ENCODE measurements at regions not wholly inside any gene's neighbourhood (a gene's known extent, or its start where the extent isn't known, plus 50 kb on each side); places are given as distances from the start of the nearest gene placed in this dataset.

DNA sequence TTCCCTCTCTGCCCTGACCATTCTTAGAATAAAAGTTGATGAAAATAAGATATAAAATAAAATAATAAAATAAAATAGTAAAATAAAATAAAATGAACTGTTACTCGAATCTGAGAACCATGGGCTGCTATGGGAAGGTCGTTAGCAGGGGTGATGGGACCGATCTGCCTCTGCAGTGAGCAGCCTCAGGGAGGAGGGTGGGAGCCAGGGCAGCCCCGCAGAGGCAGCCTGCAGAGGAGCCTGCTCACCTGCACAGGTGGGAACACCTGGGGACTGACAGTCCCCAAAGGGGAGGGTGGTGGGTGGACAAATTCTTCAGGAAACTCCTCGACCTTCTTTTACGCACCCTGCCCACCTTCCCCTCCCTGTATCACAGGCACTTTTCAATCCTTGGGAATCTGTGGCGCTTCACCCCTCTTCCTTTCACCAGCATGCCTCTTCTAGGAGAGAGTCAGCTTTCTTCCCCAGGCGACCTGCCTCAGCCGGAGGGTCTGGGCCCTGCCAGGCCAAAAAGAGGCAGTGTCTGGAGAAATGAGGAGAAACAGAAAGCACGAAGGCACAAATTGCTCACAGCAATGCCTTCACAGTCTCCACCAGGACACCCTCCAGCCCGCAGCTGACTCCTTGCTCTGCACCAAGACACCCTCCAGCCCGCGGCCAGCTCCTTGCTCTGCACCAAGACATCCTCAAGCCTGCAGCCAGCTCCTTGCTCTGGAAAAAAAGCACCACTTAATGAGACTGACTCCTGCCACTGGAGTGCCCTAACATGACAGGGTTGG is 368.4 kb upstream of the SHH start:
- WGBS, 5 donors = 76 to 88% (median 77%) methylated on average over 13 of the region's 13 CpGs
- TF ChIP-seq, protein P1, sequence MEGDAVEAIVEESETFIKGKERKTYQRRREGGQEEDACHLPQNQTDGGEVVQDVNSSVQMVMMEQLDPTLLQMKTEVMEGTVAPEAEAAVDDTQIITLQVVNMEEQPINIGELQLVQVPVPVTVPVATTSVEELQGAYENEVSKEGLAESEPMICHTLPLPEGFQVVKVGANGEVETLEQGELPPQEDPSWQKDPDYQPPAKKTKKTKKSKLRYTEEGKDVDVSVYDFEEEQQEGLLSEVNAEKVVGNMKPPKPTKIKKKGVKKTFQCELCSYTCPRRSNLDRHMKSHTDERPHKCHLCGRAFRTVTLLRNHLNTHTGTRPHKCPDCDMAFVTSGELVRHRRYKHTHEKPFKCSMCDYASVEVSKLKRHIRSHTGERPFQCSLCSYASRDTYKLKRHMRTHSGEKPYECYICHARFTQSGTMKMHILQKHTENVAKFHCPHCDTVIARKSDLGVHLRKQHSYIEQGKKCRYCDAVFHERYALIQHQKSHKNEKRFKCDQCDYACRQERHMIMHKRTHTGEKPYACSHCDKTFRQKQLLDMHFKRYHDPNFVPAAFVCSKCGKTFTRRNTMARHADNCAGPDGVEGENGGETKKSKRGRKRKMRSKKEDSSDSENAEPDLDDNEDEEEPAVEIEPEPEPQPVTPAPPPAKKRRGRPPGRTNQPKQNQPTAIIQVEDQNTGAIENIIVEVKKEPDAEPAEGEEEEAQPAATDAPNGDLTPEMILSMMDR (IDR thresholded peaks at IDR 0.05 in 8 of 11, conservative IDR thresholded peaks at IDR 0.05 in 3 of 11) = no peak
- no peak for TF ChIP-seq POLR2AphosphoS5 (IDR thresholded peaks at IDR 0.05)
- TF ChIP-seq POLR2A (IDR thresholded peaks at IDR 0.05) = no peak

GRCh38 chr7:156179872-156180390 is 367.7 kb upstream of the SHH start:
- no peaks in the 10 kb centered on the region for H3K36me3 ChIP-seq
- TF ChIP-seq POLR2A (IDR thresholded peaks at IDR 0.05) (no peak), POLR2AphosphoS5 (IDR thresholded peaks at IDR 0.05) (no peak)
- TF ChIP-seq, protein P1 (IDR thresholded peaks at IDR 0.05 in 8 of 11, conservative IDR thresholded peaks at IDR 0.05 in 3 of 11) = no peak
- H3K9me3 ChIP-seq = peaks cover 0 to 2% (median 0%) of the 10 kb centered on the region in 8 donors
- intact Hi-C loops (cut with DNase I; ENCODE audit: low total_unique reads) = no loop called here
- H3K4me3 ChIP-seq = no peak overlapping the region
- DNase-seq = peak; percentile 59
- 73 to 86% (median 78%) methylated on average over 13 of the region's 13 CpGs for WGBS, 5 donors
- H3K4me1 ChIP-seq = no peaks in the 10 kb centered on the region
- H3K27me3 ChIP-seq (replicated peaks in 1 of 7) = peaks cover 0 to 13% (median 0%) of the 10 kb centered on the region in 7 donors
- no peak overlapping the region for H3K27ac ChIP-seq

More for the DNA sequence above, 368.4 kb upstream of the SHH start:
- Histone ChIP-seq H3K36me3 (no peaks in the 10 kb centered on the region), H3K27me3 (replicated peaks in 1 of 7) (peaks cover 0 to 13% (median 0%) of the 10 kb centered on the region in 7 donors), H3K4me1 (no peaks in the 10 kb centered on the region), H3K4me3 (no peak overlapping the region), H3K27ac (no peak overlapping the region), H3K9me3 (peaks cover 0 to 9% (median 6%) of the 10 kb centered on the region in 8 donors)
- no peak for DNase-seq
- intact Hi-C loops (cut with DNase I; ENCODE audit: low total_unique reads) = no loop called here

- TF ChIP-seq, protein P1 (IDR thresholded peaks at IDR 0.05 in 8 of 11, conservative IDR thresholded peaks at IDR 0.05 in 3 of 11) = no peak
- TF ChIP-seq POLR2AphosphoS5 (IDR thresholded peaks at IDR 0.05) = no peak
- no peak for TF ChIP-seq POLR2A (IDR thresholded peaks at IDR 0.05)
- Histone ChIP-seq H3K27me3 (replicated peaks in 1 of 7) (peaks cover 0 to 13% (median 0%) of the 10 kb centered on the region in 7 donors), H3K9me3 (no peaks in the 10 kb centered on the region), H3K4me3 (no peak overlapping the region), H3K36me3 (no peaks in the 10 kb centered on the region), H3K27ac (no peak overlapping the region), H3K4me1 (no peaks in the 10 kb centered on the region)
- intact Hi-C loops (cut with DNase I; ENCODE audit: low total_unique reads) = no loop called here
- 83 to 94% (median 90%) methylated on average over 13 of the region's 13 CpGs for WGBS, 5 donors
- DNase-seq = peak; percentile 59
Measured at GRCh38 chr7:156178857-156179256, 366.6 kb upstream of the SHH start.

- 47 to 51% (median 49%) methylated on average over 15 of the region's 15 CpGs for WGBS, 5 donors
- TF ChIP-seq POLR2A (IDR thresholded peaks at IDR 0.05) = no peak
- TF ChIP-seq POLR2AphosphoS5 (IDR thresholded peaks at IDR 0.05) = no peak
- TF ChIP-seq, protein P1 (IDR thresholded peaks at IDR 0.05 in 8 of 11, conservative IDR thresholded peaks at IDR 0.05 in 3 of 11) = no peak
- Histone ChIP-seq H3K36me3 (no peaks in the 10 kb centered on the region), H3K27ac (no peak overlapping the region), H3K4me1 (no peaks in the 10 kb centered on the region), H3K27me3 (replicated peaks in 1 of 7) (peaks cover 0 to 13% (median 0%) of the 10 kb centered on the region in 7 donors), H3K9me3 (no peaks in the 10 kb centered on the region), H3K4me3 (no peak overlapping the region)
- intact Hi-C loops (cut with DNase I; ENCODE audit: low total_unique reads) = no loop called here
- DNase-seq = peak; percentile 56
Measured at GRCh38 chr7:156178214-156178613, 366.0 kb upstream of the SHH start.
